ENCODE measurements at regions not wholly inside any gene's neighbourhood (a gene's known extent, or its start where the extent isn't known, plus 50 kb on each side); places are given as distances from the start of the nearest gene placed in this dataset.

DNA sequence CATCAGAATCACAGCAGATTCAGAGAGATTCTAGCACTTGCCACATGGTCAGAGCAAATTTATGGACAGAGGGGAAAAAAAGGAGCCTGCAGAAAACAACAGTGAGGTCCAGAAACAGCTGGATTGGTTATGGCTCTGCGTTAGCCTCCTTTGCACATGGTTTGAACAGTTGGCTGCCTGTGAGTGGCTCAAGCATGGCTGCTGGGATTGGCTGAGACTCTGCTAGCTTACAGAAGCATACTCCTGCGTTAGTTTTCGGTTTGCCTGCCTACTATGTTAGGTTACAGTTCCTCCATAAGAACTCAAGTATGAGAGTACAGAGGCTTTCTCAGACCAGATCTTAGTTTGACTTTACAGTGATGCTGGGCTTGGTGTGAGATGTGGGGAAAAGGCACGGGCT lies 80.7 kb upstream of the WDR11 start:
- H3K4me1 ChIP-seq (ENCODE audit: control insufficient read depth in 1 of 2, insufficient read depth in 2 of 2, low read length in 2 of 2), result no peaks in the 10 kb centered on the region
- no peak overlapping the region for H3K4ac ChIP-seq (ENCODE audit: low read depth, low read length)
- no peaks in the 10 kb centered on the region for H3K9me3 ChIP-seq (ENCODE audit: insufficient read depth, low read depth, low read length)
- no peak for DNase-seq
- H2AK5ac ChIP-seq (ENCODE audit: low read length), result no peak overlapping the region
- H2AFZ ChIP-seq (ENCODE audit: insufficient read depth, low read length, poor library complexity), result no peak overlapping the region
- H3K23ac ChIP-seq (ENCODE audit: low read length), result no peak overlapping the region
- H2BK12ac ChIP-seq (ENCODE audit: low read length), result no peak overlapping the region
- H3K4me2 ChIP-seq (ENCODE audit: low read length), result no peak overlapping the region
- H4K12ac ChIP-seq (ENCODE audit: low read depth, low read length), result no peak overlapping the region
- no peak overlapping the region for H3K14ac ChIP-seq (ENCODE audit: low read length)
- WGBS (ENCODE audit: extremely low coverage, insufficient coverage, insufficient read length), result no CpG with 5 or more reads among the region's 4 CpGs
- no peaks in the 10 kb centered on the region for H3K27me3 ChIP-seq (ENCODE audit: insufficient read depth, low read length)
- H3K79me1 ChIP-seq (ENCODE audit: low read length), result no peaks in the 10 kb centered on the region
- H3K36me3 ChIP-seq (ENCODE audit: control insufficient read depth in 1 of 2, insufficient read depth in 2 of 2, low read length in 2 of 2), result no peaks in the 10 kb centered on the region
- no peak overlapping the region for H3K27ac ChIP-seq (ENCODE audit: low read depth, low read length)
- no peak overlapping the region for H2BK5ac ChIP-seq (ENCODE audit: low read depth, low read length, poor library complexity)
- no peak overlapping the region for H3K4me3 ChIP-seq (ENCODE audit: low read depth, low read length)
- H3K79me2 ChIP-seq (ENCODE audit: control insufficient read depth, insufficient read depth, low read length, poor library complexity), result no peaks in the 10 kb centered on the region
- no peak overlapping the region for H4K91ac ChIP-seq (ENCODE audit: low read depth, low read length)
- H3K18ac ChIP-seq (ENCODE audit: low read length), result no peak overlapping the region
- H2BK120ac ChIP-seq (ENCODE audit: insufficient read depth, low read length, poor library complexity), result no peak overlapping the region
- H3K9ac ChIP-seq (ENCODE audit: low read length), result no peak overlapping the region
- H4K8ac ChIP-seq (ENCODE audit: low read depth, low read length), result no peak overlapping the region

DNA sequence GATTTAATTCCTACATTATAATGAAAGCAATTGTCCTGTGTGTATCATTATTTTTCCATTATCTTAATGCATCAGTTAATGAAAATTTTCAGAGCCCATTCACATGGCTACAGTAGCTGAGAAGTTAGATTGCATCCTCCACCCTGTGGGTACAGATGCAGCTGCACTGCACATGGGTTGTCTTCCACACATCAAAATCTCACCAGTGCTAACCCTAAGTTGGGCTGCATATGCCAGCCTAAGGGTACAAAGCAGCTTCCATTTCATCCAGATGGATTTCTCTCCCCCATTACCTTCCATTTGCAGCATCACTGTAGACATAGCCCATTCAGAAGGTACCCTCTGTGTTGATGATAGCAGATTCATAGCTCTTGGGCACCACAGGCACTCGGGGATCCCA lies 74.7 kb upstream of the WDR11 start:
- Histone ChIP-seq H3K27me3 (ENCODE audit: insufficient read depth, low read length) (no peaks in the 10 kb centered on the region), H2AFZ (ENCODE audit: insufficient read depth, low read length, poor library complexity) (no peak overlapping the region), H3K23ac (ENCODE audit: low read length) (peak overlapping the region; percentile 10), H3K18ac (ENCODE audit: low read length) (no peak overlapping the region), H3K4me3 (ENCODE audit: low read depth, low read length) (no peak overlapping the region), H2BK120ac (ENCODE audit: insufficient read depth, low read length, poor library complexity) (no peak overlapping the region), H2BK12ac (ENCODE audit: low read length) (no peak overlapping the region), H2AK5ac (ENCODE audit: low read length) (no peak overlapping the region), H2BK5ac (ENCODE audit: low read depth, low read length, poor library complexity) (no peak overlapping the region), H4K8ac (ENCODE audit: low read depth, low read length) (no peak overlapping the region), H4K91ac (ENCODE audit: low read depth, low read length) (no peak overlapping the region), H3K4me2 (ENCODE audit: low read length) (no peak overlapping the region), H3K4me1 (ENCODE audit: control insufficient read depth in 1 of 2, insufficient read depth in 2 of 2, low read length in 2 of 2) (no peaks in the 10 kb centered on the region), H3K14ac (ENCODE audit: low read length) (no peak overlapping the region), H3K4ac (ENCODE audit: low read depth, low read length) (no peak overlapping the region), H3K9me3 (ENCODE audit: insufficient read depth, low read depth, low read length) (peaks cover 2% of the 10 kb centered on the region), H3K79me1 (ENCODE audit: low read length) (no peaks in the 10 kb centered on the region), H3K9ac (ENCODE audit: low read length) (no peak overlapping the region), H4K12ac (ENCODE audit: low read depth, low read length) (no peak overlapping the region), H3K27ac (ENCODE audit: low read depth, low read length) (no peak overlapping the region), H3K79me2 (ENCODE audit: control insufficient read depth, insufficient read depth, low read length, poor library complexity) (no peaks in the 10 kb centered on the region), H3K36me3 (ENCODE audit: control insufficient read depth in 1 of 2, insufficient read depth in 2 of 2, low read length in 2 of 2) (no peaks in the 10 kb centered on the region)
- WGBS (ENCODE audit: extremely low coverage, insufficient coverage, insufficient read length), result no CpG with 5 or more reads among the region's 1 CpG
- no peak for DNase-seq

DNA sequence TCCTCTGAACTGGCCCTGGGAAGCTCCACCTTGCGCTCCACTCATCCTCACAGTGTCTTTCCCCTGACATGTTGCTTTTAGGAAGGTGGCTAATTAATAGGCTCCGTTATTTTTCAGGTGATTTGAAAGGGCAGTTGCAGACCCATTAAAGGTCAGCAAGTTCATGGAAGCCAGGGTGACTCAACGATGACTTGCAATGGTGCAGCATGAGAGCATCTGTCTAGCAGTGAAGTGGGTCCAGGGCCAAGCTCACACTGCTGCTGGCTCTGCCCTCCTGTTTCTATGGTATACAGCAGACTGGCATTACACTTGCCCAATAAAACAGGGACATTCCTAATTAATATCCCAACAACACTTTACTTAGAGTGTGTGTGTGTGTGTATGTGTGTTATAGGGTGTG lies 68.8 kb upstream of the WDR11 start:
- Histone ChIP-seq H3K4me3 (ENCODE audit: low read depth, low read length) (no peak overlapping the region), H3K23ac (ENCODE audit: low read length) (no peak overlapping the region), H3K36me3 (ENCODE audit: control insufficient read depth in 1 of 2, insufficient read depth in 2 of 2, low read length in 2 of 2) (no peaks in the 10 kb centered on the region), H3K4me2 (ENCODE audit: low read length) (no peak overlapping the region), H3K79me2 (ENCODE audit: control insufficient read depth, insufficient read depth, low read length, poor library complexity) (no peaks in the 10 kb centered on the region), H3K27ac (ENCODE audit: low read depth, low read length) (no peak overlapping the region), H3K18ac (ENCODE audit: low read length) (no peak overlapping the region), H3K4ac (ENCODE audit: low read depth, low read length) (no peak overlapping the region), H4K12ac (ENCODE audit: low read depth, low read length) (no peak overlapping the region), H3K79me1 (ENCODE audit: low read length) (no peaks in the 10 kb centered on the region), H2AFZ (ENCODE audit: insufficient read depth, low read length, poor library complexity) (no peak overlapping the region), H3K9ac (ENCODE audit: low read length) (no peak overlapping the region), H3K27me3 (ENCODE audit: insufficient read depth, low read length) (no peaks in the 10 kb centered on the region), H3K14ac (ENCODE audit: low read length) (no peak overlapping the region), H4K8ac (ENCODE audit: low read depth, low read length) (no peak overlapping the region), H3K9me3 (ENCODE audit: insufficient read depth, low read depth, low read length) (peaks cover 2% of the 10 kb centered on the region), H2BK5ac (ENCODE audit: low read depth, low read length, poor library complexity) (no peak overlapping the region), H3K4me1 (ENCODE audit: control insufficient read depth in 1 of 2, insufficient read depth in 2 of 2, low read length in 2 of 2) (no peaks in the 10 kb centered on the region), H2BK12ac (ENCODE audit: low read length) (no peak overlapping the region), H2BK120ac (ENCODE audit: insufficient read depth, low read length, poor library complexity) (no peak overlapping the region), H4K91ac (ENCODE audit: low read depth, low read length) (no peak overlapping the region), H2AK5ac (ENCODE audit: low read length) (no peak overlapping the region)
- WGBS (ENCODE audit: extremely low coverage, insufficient coverage, insufficient read length), result no CpG with 5 or more reads among the region's 3 CpGs
- DNase-seq, result no peak

DNA sequence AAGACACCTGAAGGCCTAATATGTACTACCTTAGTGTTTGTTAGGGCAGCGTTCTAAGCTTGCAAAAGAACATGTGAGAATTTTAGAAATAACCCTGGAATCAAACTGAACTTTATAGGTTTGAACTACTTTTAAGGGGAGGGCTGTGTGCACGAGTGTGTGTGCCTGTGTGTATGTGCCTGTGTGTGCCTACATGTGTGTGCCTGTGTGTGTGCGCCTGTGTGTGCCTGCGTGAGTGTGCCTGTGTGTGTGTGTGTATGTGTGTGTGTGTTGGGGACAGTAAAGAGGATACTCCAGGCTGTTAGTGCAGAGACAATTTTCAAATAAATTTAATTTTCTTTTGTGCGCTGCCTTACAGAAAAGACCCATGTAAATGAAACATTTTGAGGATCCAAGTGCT lies 68.1 kb upstream of the WDR11 start:
- WGBS (ENCODE audit: extremely low coverage, insufficient coverage, insufficient read length), result no CpG with 5 or more reads among the region's 5 CpGs

More for the DNA sequence above, 68.1 kb upstream of the WDR11 start:
- Histone ChIP-seq H3K4me3 (ENCODE audit: low read depth, low read length) (peak overlapping the region; percentile 52), H2AFZ (ENCODE audit: insufficient read depth, low read length, poor library complexity) (no peak overlapping the region), H2BK12ac (ENCODE audit: low read length) (no peak overlapping the region), H3K4ac (ENCODE audit: low read depth, low read length) (no peak overlapping the region), H3K9me3 (ENCODE audit: insufficient read depth, low read depth, low read length) (peaks cover 2% of the 10 kb centered on the region), H3K36me3 (ENCODE audit: control insufficient read depth in 1 of 2, insufficient read depth in 2 of 2, low read length in 2 of 2) (no peaks in the 10 kb centered on the region), H3K23ac (ENCODE audit: low read length) (no peak overlapping the region), H2AK5ac (ENCODE audit: low read length) (no peak overlapping the region), H3K79me2 (ENCODE audit: control insufficient read depth, insufficient read depth, low read length, poor library complexity) (no peaks in the 10 kb centered on the region), H4K12ac (ENCODE audit: low read depth, low read length) (no peak overlapping the region), H4K8ac (ENCODE audit: low read depth, low read length) (no peak overlapping the region), H3K4me2 (ENCODE audit: low read length) (no peak overlapping the region), H3K27ac (ENCODE audit: low read depth, low read length) (no peak overlapping the region), H3K27me3 (ENCODE audit: insufficient read depth, low read length) (no peaks in the 10 kb centered on the region), H4K91ac (ENCODE audit: low read depth, low read length) (no peak overlapping the region), H3K18ac (ENCODE audit: low read length) (no peak overlapping the region), H3K14ac (ENCODE audit: low read length) (no peak overlapping the region), H2BK5ac (ENCODE audit: low read depth, low read length, poor library complexity) (no peak overlapping the region), H3K79me1 (ENCODE audit: low read length) (no peaks in the 10 kb centered on the region), H3K9ac (ENCODE audit: low read length) (no peak overlapping the region), H3K4me1 (ENCODE audit: control insufficient read depth in 1 of 2, insufficient read depth in 2 of 2, low read length in 2 of 2) (no peaks in the 10 kb centered on the region), H2BK120ac (ENCODE audit: insufficient read depth, low read length, poor library complexity) (no peak overlapping the region)
- DNase-seq, result no peak

Data from trophoblast cell (in vitro differentiated cells and primary cell).